Upper lobe of right lung (tissue), 1 donor: ENCODE measurements at regions not wholly inside any gene's neighbourhood (a gene's known extent, or its start where the extent isn't known, plus 50 kb on each side); places are given as distances from the start of the nearest gene placed in this dataset.

Source experiments
- ATAC-seq: fragments of 200-7000 bp; cut with Tn5 transposase; one replicate; pipeline ENCODE4 v1.9.1; 2020; ENCODE audit warnings: mild to moderate bottlenecking, moderate library complexity
- DNase-seq: peaks from one replicate; pipeline ENCODE4 v3.0.0-alpha.2; 2020
- H3K27ac ChIP-seq: fragments of 200-600 bp; one replicate; pipeline ENCODE4 v1.8.0; 2022
- H3K27me3 ChIP-seq: fragments of 200-600 bp; one replicate; pipeline ENCODE4 v1.8.0; 2022; ENCODE audit warnings: mild to moderate bottlenecking
- H3K36me3 ChIP-seq: fragments of 200-600 bp; one replicate; pipeline ENCODE4 v1.8.0; 2022
- H3K4me1 ChIP-seq: fragments of 200-600 bp; one replicate; pipeline ENCODE4 v1.8.0; 2022
- H3K4me3 ChIP-seq: fragments of 200-600 bp; one replicate; pipeline ENCODE4 v1.8.0; 2022; ENCODE audit warnings: mild to moderate bottlenecking
- H3K9me3 ChIP-seq: fragments of 200-600 bp; one replicate; pipeline ENCODE4 v1.8.0; 2022
- CTCF ChIP-seq: fragments of 200-600 bp; IDR thresholded peaks from one replicate; pipeline ENCODE4 v1.8.0; 2022; ENCODE audit warnings: antibody characterized with exemption
- intact Hi-C: fragments of 100-400 bp; cut with DNase I; formaldehyde crosslinking; loops from one replicate; pipeline ENCODE4 v1.11.0; 2022
- donor health status: DM: no; HTN: yes; CAD: no; lungs with severe emphysema.

- Histone ChIP-seq H3K36me3 (no peaks in the 10 kb centered on the region), H3K4me3 (no peak overlapping the region), H3K27ac (peak overlapping the region; percentile 72), H3K9me3 (no peaks in the 10 kb centered on the region), H3K27me3 (no peaks in the 10 kb centered on the region), H3K4me1 (peaks cover 10% of the 10 kb centered on the region)
- ATAC-seq (no peak), DNase-seq (no peak)
- intact Hi-C loops = no loop called here
- no peak for TF ChIP-seq CTCF
Observed at GRCh38 chr9:99352826-99353225, 130.7 kb downstream of the SEC61B start.

- Histone ChIP-seq H3K9me3 (no peaks in the 10 kb centered on the region), H3K4me3 (no peak overlapping the region), H3K27ac (peak overlapping the region; percentile 72), H3K27me3 (no peaks in the 10 kb centered on the region), H3K4me1 (peaks cover 10% of the 10 kb centered on the region), H3K36me3 (no peaks in the 10 kb centered on the region)
- intact Hi-C loops = no loop called here
- ATAC-seq = peak; percentile 42
- TF ChIP-seq CTCF = no peak
- no peak for DNase-seq
Observed at GRCh38 chr9:99353408-99353807, 131.3 kb downstream of the SEC61B start.

- Histone ChIP-seq H3K9me3 (no peaks in the 10 kb centered on the region), H3K4me3 (no peak overlapping the region), H3K4me1 (peaks cover 10% of the 10 kb centered on the region), H3K36me3 (no peaks in the 10 kb centered on the region), H3K27me3 (no peaks in the 10 kb centered on the region), H3K27ac (peak overlapping the region; percentile 20)
- ATAC-seq (no peak), DNase-seq (no peak)
- intact Hi-C loops = no loop called here
- no peak for TF ChIP-seq CTCF
Observed at GRCh38 chr9:99354104-99354503, 132.0 kb downstream of the SEC61B start.

GRCh38 chr9:99356512-99356971 is 134.5 kb downstream of the SEC61B start:
- DNase-seq (peak; percentile 83), ATAC-seq (peak; percentile 95)
- Histone ChIP-seq H3K27me3 (peaks cover 8% of the 10 kb centered on the region), H3K4me1 (peaks cover 10% of the 10 kb centered on the region), H3K4me3 (no peak overlapping the region), H3K27ac (peak overlapping the region; percentile 74), H3K9me3 (no peaks in the 10 kb centered on the region), H3K36me3 (no peaks in the 10 kb centered on the region)
- intact Hi-C loops = no loop called here
- no peak for TF ChIP-seq CTCF

- DNase-seq (no peak), ATAC-seq (no peak)
- intact Hi-C loops = no loop called here
- TF ChIP-seq CTCF = no peak
- Histone ChIP-seq H3K9me3 (no peaks in the 10 kb centered on the region), H3K4me1 (peaks cover 10% of the 10 kb centered on the region), H3K27me3 (peaks cover 8% of the 10 kb centered on the region), H3K27ac (peak overlapping the region; percentile 9), H3K4me3 (no peak overlapping the region), H3K36me3 (no peaks in the 10 kb centered on the region)
Observed at GRCh38 chr9:99357575-99357974, 135.5 kb downstream of the SEC61B start.

GRCh38 chr9:99358668-99359067 is 136.6 kb downstream of the SEC61B start:
- no peaks in the 10 kb centered on the region for H3K36me3 ChIP-seq
- H3K4me3 ChIP-seq = no peak overlapping the region
- H3K4me1 ChIP-seq = peaks cover 10% of the 10 kb centered on the region
- ATAC-seq = no peak
- H3K9me3 ChIP-seq = no peaks in the 10 kb centered on the region
- peaks cover 8% of the 10 kb centered on the region for H3K27me3 ChIP-seq
- TF ChIP-seq CTCF = no peak
- no peak overlapping the region for H3K27ac ChIP-seq
- DNase-seq = no peak
- intact Hi-C loops = no loop called here
